ENCODE measurements at regions not wholly inside any gene's neighbourhood (a gene's known extent, or its start where the extent isn't known, plus 50 kb on each side); places are given as distances from the start of the nearest gene placed in this dataset.

- TF ChIP-seq CTCF (IDR thresholded peaks at IDR 0.05) (no peak), POLR2A (IDR thresholded peaks at IDR 0.05) (no peak), EP300 (IDR thresholded peaks at IDR 0.05) (no peak)
Observed at GRCh38 chrX:22536746-22537304, 264.1 kb downstream of the CBLL2 start.

Data from tibial nerve (tissue), 4 donors.